ENCODE measurements at regions not wholly inside any gene's neighbourhood (a gene's known extent, or its start where the extent isn't known, plus 50 kb on each side); places are given as distances from the start of the nearest gene placed in this dataset.

GRCh38 chr12:30414507-30414906 lies 281.2 kb downstream of the IPO8 start:
- H3K4me1 ChIP-seq: no peaks in the 10 kb centered on the region
- no peak for TF ChIP-seq CTCF (IDR thresholded peaks at IDR 0.05)
- no peaks in the 10 kb centered on the region for H3K9me3 ChIP-seq
- ATAC-seq (no peak), DNase-seq (no peak)
- no peak overlapping the region for H3K27ac ChIP-seq
- H3K36me3 ChIP-seq: no peaks in the 10 kb centered on the region
- H3K4me3 ChIP-seq: no peak overlapping the region
- intact Hi-C loops (cut with DNase I): no loop called here
- H3K27me3 ChIP-seq (ENCODE audit: low read depth): no peaks in the 10 kb centered on the region

GRCh38 chr12:30400349-30400748 lies 295.3 kb downstream of the IPO8 start:
- no peaks in the 10 kb centered on the region for H3K36me3 ChIP-seq
- TF ChIP-seq CTCF (IDR thresholded peaks at IDR 0.05): no peak
- no peak overlapping the region for H3K4me3 ChIP-seq
- intact Hi-C loops (cut with DNase I): no loop called here
- ATAC-seq (no peak), DNase-seq (no peak)
- H3K4me1 ChIP-seq: no peaks in the 10 kb centered on the region
- H3K27ac ChIP-seq: no peak overlapping the region
- H3K27me3 ChIP-seq (ENCODE audit: low read depth): no peaks in the 10 kb centered on the region
- no peaks in the 10 kb centered on the region for H3K9me3 ChIP-seq

- no peak overlapping the region for H3K27ac ChIP-seq
- ATAC-seq (no peak), DNase-seq (no peak)
- TF ChIP-seq CTCF (IDR thresholded peaks at IDR 0.05): no peak
- no peaks in the 10 kb centered on the region for H3K36me3 ChIP-seq
- H3K4me3 ChIP-seq: no peak overlapping the region
- H3K4me1 ChIP-seq: no peaks in the 10 kb centered on the region
- no peaks in the 10 kb centered on the region for H3K27me3 ChIP-seq (ENCODE audit: low read depth)
- no peaks in the 10 kb centered on the region for H3K9me3 ChIP-seq
- intact Hi-C loops (cut with DNase I): no loop called here
Observed at GRCh38 chr12:30399859-30400258, 295.8 kb downstream of the IPO8 start.

- no peak for ATAC-seq
- Histone ChIP-seq H3K4me3 (no peak overlapping the region), H3K9me3 (peaks cover 4% of the 10 kb centered on the region), H3K27me3 (ENCODE audit: low read depth) (no peaks in the 10 kb centered on the region), H3K36me3 (no peaks in the 10 kb centered on the region), H3K27ac (no peak overlapping the region), H3K4me1 (no peaks in the 10 kb centered on the region)
- DNase-seq: no peak
- no peak for TF ChIP-seq CTCF (IDR thresholded peaks at IDR 0.05)
- intact Hi-C loops (cut with DNase I): no loop called here
Observed at GRCh38 chr12:30396576-30396975, 299.1 kb downstream of the IPO8 start.

GRCh38 chr12:30395190-30395589 lies 300.5 kb downstream of the IPO8 start:
- intact Hi-C loops (cut with DNase I): no loop called here
- DNase-seq (no peak), ATAC-seq (no peak)
- Histone ChIP-seq H3K4me1 (no peaks in the 10 kb centered on the region), H3K36me3 (no peaks in the 10 kb centered on the region), H3K27me3 (ENCODE audit: low read depth) (no peaks in the 10 kb centered on the region), H3K4me3 (no peak overlapping the region), H3K9me3 (peaks cover 4% of the 10 kb centered on the region), H3K27ac (no peak overlapping the region)
- TF ChIP-seq CTCF (IDR thresholded peaks at IDR 0.05): no peak

GRCh38 chr12:30391766-30392366 lies 303.8 kb downstream of the IPO8 start:
- H3K27me3 ChIP-seq (ENCODE audit: low read depth): no peaks in the 10 kb centered on the region
- H3K9me3 ChIP-seq: peaks cover 4% of the 10 kb centered on the region
- TF ChIP-seq CTCF (IDR thresholded peaks at IDR 0.05): no peak
- H3K27ac ChIP-seq: no peak overlapping the region
- DNase-seq: no peak
- intact Hi-C loops (cut with DNase I): no loop called here
- no peak for ATAC-seq
- H3K36me3 ChIP-seq: no peaks in the 10 kb centered on the region
- H3K4me1 ChIP-seq: no peaks in the 10 kb centered on the region
- H3K4me3 ChIP-seq: no peak overlapping the region

All from lower lobe of right lung (tissue), 2 donors.